HepG2 (cell line): ENCODE measurements at regions not wholly inside any gene's neighbourhood (a gene's known extent, or its start where the extent isn't known, plus 50 kb on each side); places are given as distances from the start of the nearest gene placed in this dataset.

Experiments used
- ATAC-seq: fragments of 200-7000 bp; cut with Tn5 transposase; 3 replicates; pipeline ENCODE4 v1.9.1; 2020; ENCODE audit warnings: mild to moderate bottlenecking, moderate library complexity
- BruUV-seq: library from RNA; stranded (reverse); fragments of 400-500 nt; replicated peaks from 2 replicates; lab custom pipeline; 2021; lab: Mats Ljungman, UMichigan
- CTCF ChIA-PET: fragments of 300-600 bp; formaldehyde crosslinking; extraction: SDS; loops from one replicate; lab custom pipeline; 2021; ENCODE audit warnings: low total read pairs, inconsistent platforms, low intra/inter-chr PET ratio; lab: Yijun Ruan, JAX
- POLR2A ChIA-PET: fragments of 350-600 bp; sonication (Branson Sonifier 250); formaldehyde crosslinking; loops from one replicate; lab custom pipeline; 2020; ENCODE audit warnings: antibody characterized with exemption, inconsistent platforms; lab: Yijun Ruan, JAX
- DNase-seq: peaks from one replicate; pipeline ENCODE4 v3.0.0-alpha.2; 2015; ENCODE audit warnings: low spot score
- FAIRE-seq: peaks from 3 replicates; lab custom pipeline; 2011; peaks lifted over from hg19 to GRCh38; lab: Jason Lieb, UNC
- H2AFZ ChIP-seq: one replicate; pipeline ENCODE4 v1.6.1; 2011; ENCODE audit warnings: low read length, inconsistent platforms
- H3K27ac ChIP-seq: fragments of 300-600 bp; 3 replicates; pipeline ENCODE4 v1.8.0; 2011; ENCODE audit warnings: mixed run types, mild to moderate bottlenecking, mixed read lengths, low read length, inconsistent platforms; ENCODE audit not compliant: insufficient read depth; ENCODE audit errors: extremely low read length
- H3K27me3 ChIP-seq, 2 experiments: fragments of 200-600 bp in 1 of 2; 2 replicates in 1 of 2; 3 replicates in 1 of 2; pipeline versions ENCODE4 v1.6.0 to v1.8.0; 2011; ENCODE audit warnings: low read length in 2 of 2, mild to moderate bottlenecking in 2 of 2, moderate library complexity in 2 of 2, inconsistent platforms in 1 of 2; ENCODE audit not compliant: insufficient read depth in 2 of 2, control insufficient read depth in 1 of 2
- H3K36me3 ChIP-seq, 2 experiments: fragments of 200-600 bp in 1 of 2; replicated peaks in 1 of 2; 2 replicates in 1 of 2; 3 replicates in 1 of 2; pipeline versions ENCODE4 v1.5.1 to v1.8.0; 2011; ENCODE audit warnings: low read length in 2 of 2, inconsistent platforms in 1 of 2; ENCODE audit not compliant: insufficient read depth in 2 of 2, control insufficient read depth in 1 of 2
- H3K4me1 ChIP-seq: 2 replicates; pipeline ENCODE4 v1.5.1; 2012; ENCODE audit warnings: low read length, inconsistent platforms; ENCODE audit not compliant: insufficient read depth
- H3K4me2 ChIP-seq: 2 replicates; pipeline ENCODE4 v1.6.0; 2011; ENCODE audit warnings: low read depth, low read length, inconsistent platforms
- H3K4me3 ChIP-seq, 3 experiments: fragments of 200-600 bp in 1 of 3; sonication (generic), shearing (Covaris generic) in 1 of 3; replicated peaks in 1 of 3; 2 replicates each; pipeline ENCODE4 v1.5.1; 2011 to 2016; ENCODE audit warnings: low read length in 3 of 3, inconsistent platforms in 2 of 3, low read depth in 2 of 3, mild to moderate bottlenecking in 2 of 3, control low read depth in 1 of 3, mixed read lengths in 1 of 3; ENCODE audit not compliant: insufficient read depth in 1 of 3
- H3K79me2 ChIP-seq: one replicate; pipeline ENCODE4 v1.6.1; 2011; ENCODE audit warnings: low read length, inconsistent platforms; ENCODE audit not compliant: insufficient read depth
- H3K9ac ChIP-seq: 2 replicates; pipeline ENCODE4 v1.6.0; 2011; ENCODE audit warnings: mild to moderate bottlenecking, low read depth, low read length, inconsistent platforms; ENCODE audit not compliant: insufficient read depth
- H3K9me3 ChIP-seq: 2 replicates; pipeline ENCODE4 v1.5.1; 2012; ENCODE audit warnings: mild to moderate bottlenecking, low read length
- H4K20me1 ChIP-seq: 2 replicates; pipeline ENCODE4 v1.6.0; 2011; ENCODE audit warnings: inconsistent platforms, mild to moderate bottlenecking, low read length, moderate library complexity; ENCODE audit not compliant: insufficient read depth
- HNRNPK ChIP-seq: fragments of 200-400 bp; formaldehyde crosslinking; IDR thresholded peaks from 2 replicates; pipeline ENCODE4 v1.6.1; 2018; ENCODE audit warnings: low read length, low read depth, moderate library complexity, mild to moderate bottlenecking; ENCODE audit not compliant: poor library complexity, severe bottlenecking
- MXI1 ChIP-seq: IDR thresholded peaks from 3 replicates; pipeline ENCODE4 v1.6.1; 2012; ENCODE audit warnings: low read depth, low read length, inconsistent platforms, borderline replicate concordance
- PHF21A ChIP-seq: sonication (generic); formaldehyde crosslinking; IDR thresholded peaks from 2 replicates; pipeline ENCODE4 v1.5.0; 2020; ENCODE audit warnings: mild to moderate bottlenecking, missing genetic modification reagents
- RCOR2 ChIP-seq: IDR thresholded peaks from 2 replicates; pipeline ENCODE4 v1.6.1; 2016; ENCODE audit warnings: missing biosample characterization, missing genetic modification reagents
- SRSF9 ChIP-seq: fragments of 200-400 bp; formaldehyde crosslinking; IDR thresholded peaks from 2 replicates; pipeline ENCODE4 v1.6.1; 2018; ENCODE audit warnings: borderline replicate concordance, mild to moderate bottlenecking, low read depth, low read length; ENCODE audit not compliant: insufficient read depth, poor library complexity, severe bottlenecking
- U2AF2 ChIP-seq: fragments of 200-400 bp; formaldehyde crosslinking; IDR thresholded peaks from 2 replicates; pipeline ENCODE4 v1.6.1; 2017; ENCODE audit warnings: low read depth, mild to moderate bottlenecking, low read length
- ZKSCAN1 ChIP-seq: fragments of 150-350 bp; IDR thresholded peaks from 2 replicates; pipeline ENCODE4 v1.6.1; 2014; ENCODE audit warnings: low read length
- ZNF484 ChIP-seq: sonication (generic); formaldehyde crosslinking; IDR thresholded peaks from 2 replicates; pipeline ENCODE4 v1.5.1; 2020; ENCODE audit warnings: mild to moderate bottlenecking, low read depth, missing genetic modification reagents, borderline replicate concordance
- ZNF589 ChIP-seq: sonication (generic); formaldehyde crosslinking; conservative IDR thresholded peaks from 2 replicates; pipeline ENCODE4 v1.8.0; 2022; ENCODE audit warnings: mild to moderate bottlenecking, moderate library complexity, missing genetic modification reagents
- ZNF709 ChIP-seq: sonication (generic); formaldehyde crosslinking; IDR thresholded peaks from 2 replicates; pipeline ENCODE4 v1.5.0; 2020; ENCODE audit warnings: mild to moderate bottlenecking, missing genetic modification reagents
- WGBS: methylation state at CpG from one replicate; pipeline ENCODE4 v1.1.6; 2017; ENCODE audit warnings: low lambda C conversion rate; 5-methylcytosine and 5-hydroxymethylcytosine counted together
- in situ Hi-C: cut with HindIII; loops from 2 replicates; pipeline ENCODE4 v1.10.0; 2017; ENCODE audit warnings: low pct_unique_long_range_greater_than_20kb; ENCODE audit not compliant: extremely low pct_ligation_motif_present
- intact Hi-C: fragments of 100-400 bp; cut with micrococcal nuclease; formaldehyde crosslinking; loops from one replicate; pipeline ENCODE4 v1.10.0; 2022; ENCODE audit not compliant: unreplicated experiment

GRCh38 chr15:81611679-81612078 is 237.7 kb upstream of the TMC3 start:
- Histone ChIP-seq H3K9ac (no peak overlapping the region), H3K9me3 (no peaks in the 10 kb centered on the region), H3K4me1 (no peaks in the 10 kb centered on the region), H2AFZ (no peak overlapping the region), H4K20me1 (no peaks in the 10 kb centered on the region), H3K36me3 (no peaks in the 10 kb centered on the region), H3K4me2 (no peak overlapping the region), H3K79me2 (no peaks in the 10 kb centered on the region), H3K27me3 (peaks cover 0 to 5% of the 10 kb centered on the region in 2 experiments; a peak in 1 of 5 replicates), H3K4me3 (no peak overlapping the region), H3K27ac (no peak overlapping the region)
- FAIRE-seq, result no peak
- POLR2A ChIA-PET, result no interaction called here
- WGBS, result 0% methylated on average over 4 of the region's 4 CpGs
- TF ChIP-seq PHF21A (CRISPR knock-in tag) (no peak), ZKSCAN1 (peak; percentile 72)
- no TSS peak for BruUV-seq
- no peak for DNase-seq
- in situ Hi-C loops (no loop called here), intact Hi-C loops (no loop called here)
- CTCF ChIA-PET, result no interaction called here
- no peak for ATAC-seq

- FAIRE-seq, result no peak
- no peak overlapping the region for H2AFZ ChIP-seq
These were observed 234.4 kb upstream of the TMC3 start for GRCh38 chr15:81608309-81608829.

More at GRCh38 chr15:81608309-81608829, 234.4 kb upstream of the TMC3 start:
- in situ Hi-C loops, result no loop called here
- no peak overlapping the region for H3K4me2 ChIP-seq
- WGBS, result 0% methylated on average over 2 of the region's 2 CpGs
- POLR2A ChIA-PET, result no interaction called here
- ATAC-seq (no peak), DNase-seq (no peak)
- no peaks in the 10 kb centered on the region for H3K36me3 ChIP-seq
- H3K27me3 ChIP-seq, result peaks cover 0 to 5% of the 10 kb centered on the region in 2 experiments; a peak in 1 of 5 replicates
- H3K79me2 ChIP-seq, result no peaks in the 10 kb centered on the region
- no peak overlapping the region for H3K9ac ChIP-seq
- intact Hi-C loops, result no loop called here
- CTCF ChIA-PET, result no interaction called here
- H3K4me1 ChIP-seq, result no peaks in the 10 kb centered on the region
- H3K4me3 ChIP-seq, result no peak overlapping the region
- no peak overlapping the region for H3K27ac ChIP-seq
- TF ChIP-seq SRSF9 (peak; percentile 63), MXI1 (no peak), ZNF589 (CRISPR knock-in tag) (no peak), U2AF2 (peak; percentile 75; the same call in 1 of the 2 replicates), RCOR2 (no peak), ZNF484 (CRISPR knock-in tag) (no peak), HNRNPK (peak; percentile 25), ZNF709 (CRISPR knock-in tag) (no peak)
- H4K20me1 ChIP-seq, result no peaks in the 10 kb centered on the region
- no TSS peak for BruUV-seq
- no peaks in the 10 kb centered on the region for H3K9me3 ChIP-seq
